ENCODE measurements at regions not wholly inside any gene's neighbourhood (a gene's known extent, or its start where the extent isn't known, plus 50 kb on each side); places are given as distances from the start of the nearest gene placed in this dataset.
A peak's percentile ranks its signal among the peaks of the same experiment; 100 is the strongest.

GRCh38 chr2:239671471-239671870 lies 270.7 kb upstream of the HDAC4 start:
- peaks cover under 1% of the 10 kb centered on the region for H3K4me1 Mint-ChIP-seq
- peaks cover 6% of the 10 kb centered on the region for H3K27me3 Mint-ChIP-seq (ENCODE audit: insufficient read depth, low read depth)
- DNase-seq (ENCODE audit: low spot score): no peak
- Histone ChIP-seq H3K9me3 (ENCODE audit: low read depth) (no peaks in the 10 kb centered on the region), H3K27ac (no peak overlapping the region), H3K9ac (no peak overlapping the region), H3K27me3 (no peaks in the 10 kb centered on the region), H3F3A (ENCODE audit: low read depth) (no peaks in the 10 kb centered on the region), H2AFZ (replicated peaks) (no peak overlapping the region), H3K4me2 (no peak overlapping the region), H3K4me3 (no peak overlapping the region), H3K4me1 (no peaks in the 10 kb centered on the region), H3K36me3 (no peaks in the 10 kb centered on the region), H3K79me2 (ENCODE audit: low read depth) (no peaks in the 10 kb centered on the region), H4K20me1 (ENCODE audit: low read depth) (no peaks in the 10 kb centered on the region)
- H3K4me3 Mint-ChIP-seq: no peak overlapping the region
- TF ChIP-seq EZH2phosphoT487 (IDR thresholded peaks at IDR 0.05) (no peak), CTCF (IDR thresholded peaks at IDR 0.05) (no peak), EZH2 (IDR thresholded peaks at IDR 0.05) (no peak)
- H3K27ac Mint-ChIP-seq: no peak overlapping the region
- no peaks in the 10 kb centered on the region for H3K9me3 Mint-ChIP-seq
- no peaks in the 10 kb centered on the region for H3K36me3 Mint-ChIP-seq

- Histone ChIP-seq H3K4me2 (no peak overlapping the region), H2AFZ (replicated peaks) (no peak overlapping the region), H3K4me3 (no peak overlapping the region), H3K27ac (no peak overlapping the region), H3K4me1 (no peaks in the 10 kb centered on the region), H3K27me3 (no peaks in the 10 kb centered on the region), H3K9ac (no peak overlapping the region), H3K9me3 (ENCODE audit: low read depth) (no peaks in the 10 kb centered on the region), H3K36me3 (no peaks in the 10 kb centered on the region), H3F3A (ENCODE audit: low read depth) (no peaks in the 10 kb centered on the region), H3K79me2 (ENCODE audit: low read depth) (no peaks in the 10 kb centered on the region), H4K20me1 (ENCODE audit: low read depth) (no peaks in the 10 kb centered on the region)
- no peaks in the 10 kb centered on the region for H3K36me3 Mint-ChIP-seq
- TF ChIP-seq EZH2 (IDR thresholded peaks at IDR 0.05) (no peak), EZH2phosphoT487 (IDR thresholded peaks at IDR 0.05) (no peak), CTCF (IDR thresholded peaks at IDR 0.05) (no peak)
- no peak overlapping the region for H3K4me3 Mint-ChIP-seq
- H3K4me1 Mint-ChIP-seq: no peaks in the 10 kb centered on the region
- peak overlapping the region; percentile 29 for H3K27ac Mint-ChIP-seq
- DNase-seq (ENCODE audit: low spot score): no peak
- no peaks in the 10 kb centered on the region for H3K9me3 Mint-ChIP-seq
- H3K27me3 Mint-ChIP-seq (ENCODE audit: insufficient read depth, low read depth): peaks cover 9% of the 10 kb centered on the region
These were observed 269.8 kb upstream of the HDAC4 start for GRCh38 chr2:239670463-239671120.

DNA sequence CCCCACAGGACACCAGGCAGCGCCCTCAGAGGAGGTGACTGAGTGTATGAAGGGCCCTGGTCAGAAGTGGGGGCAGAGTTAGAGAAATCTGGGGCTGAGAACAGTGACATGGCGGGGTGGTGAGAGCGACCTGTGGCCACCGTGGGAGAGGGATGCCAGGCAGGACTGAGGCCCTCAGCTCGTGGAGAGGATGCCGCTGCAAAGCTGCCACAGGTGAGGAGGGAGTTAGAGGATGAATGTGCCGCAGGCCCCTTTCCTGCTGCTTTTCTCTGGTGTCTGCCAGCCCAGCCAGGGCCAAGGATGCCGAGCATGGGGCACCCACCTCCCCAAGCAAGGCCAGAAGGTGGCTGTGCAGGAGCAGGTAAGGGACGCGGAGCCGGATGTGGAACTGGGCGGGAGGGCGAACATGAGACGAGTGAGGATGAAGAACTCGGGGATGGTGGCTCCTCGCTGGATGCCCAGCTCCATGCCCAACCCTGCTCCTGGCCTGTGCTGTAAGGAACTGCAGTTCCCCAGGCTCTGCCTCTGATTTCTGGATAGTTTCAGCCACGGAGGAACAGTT lies 269.2 kb upstream of the HDAC4 start:
- no peak overlapping the region for H2AFZ ChIP-seq (replicated peaks)
- H3K27me3 ChIP-seq: no peaks in the 10 kb centered on the region
- no peaks in the 10 kb centered on the region for H3F3A ChIP-seq (ENCODE audit: low read depth)
- peaks cover 9% of the 10 kb centered on the region for H3K27me3 Mint-ChIP-seq (ENCODE audit: insufficient read depth, low read depth)
- H3K9me3 Mint-ChIP-seq: no peaks in the 10 kb centered on the region
- H3K27ac ChIP-seq: no peak overlapping the region
- H3K9me3 ChIP-seq (ENCODE audit: low read depth): no peaks in the 10 kb centered on the region
- H3K4me3 Mint-ChIP-seq: no peak overlapping the region
- H3K79me2 ChIP-seq (ENCODE audit: low read depth): no peaks in the 10 kb centered on the region
- H3K4me2 ChIP-seq: no peak overlapping the region
- no peak overlapping the region for H3K27ac Mint-ChIP-seq
- H3K4me1 Mint-ChIP-seq: no peaks in the 10 kb centered on the region
- H3K4me3 ChIP-seq: no peak overlapping the region
- no peak for DNase-seq (ENCODE audit: low spot score)
- no peaks in the 10 kb centered on the region for H4K20me1 ChIP-seq (ENCODE audit: low read depth)
- H3K9ac ChIP-seq: no peak overlapping the region
- no peaks in the 10 kb centered on the region for H3K36me3 Mint-ChIP-seq
- no peaks in the 10 kb centered on the region for H3K4me1 ChIP-seq
- no peaks in the 10 kb centered on the region for H3K36me3 ChIP-seq
- TF ChIP-seq EZH2 (IDR thresholded peaks at IDR 0.05): no peak
- TF ChIP-seq EZH2phosphoT487 (IDR thresholded peaks at IDR 0.05): no peak
- no peak for TF ChIP-seq CTCF (IDR thresholded peaks at IDR 0.05)

Data from neural progenitor cell (in vitro differentiated cells).